Small intestine (tissue), 7 donors: ENCODE measurements at regions not wholly inside any gene's neighbourhood (a gene's known extent, or its start where the extent isn't known, plus 50 kb on each side); places are given as distances from the start of the nearest gene placed in this dataset.

Experiments
- DNase-seq, 2 donors: peaks; one replicate each; pipeline versions ENCODE4 v3.0.0 to v3.0.0-alpha.2; 2013
- FAIRE-seq: peaks from 2 replicates; lab custom pipeline; 2012; peaks lifted over from hg19 to GRCh38; lab: Jason Lieb, UNC
- H3K27ac ChIP-seq, 3 donors: one replicate each; pipeline ENCODE4 v1.5.1; 2013; ENCODE audit warnings: low read length in 2 of 3, mild to moderate bottlenecking in 2 of 3, control low read depth in 1 of 3, inconsistent platforms in 1 of 3, low read depth in 1 of 3, moderate library complexity in 1 of 3
- H3K27me3 ChIP-seq, 3 donors: one replicate each; pipeline ENCODE4 v1.6.1; 2013; ENCODE audit warnings: low read length in 3 of 3, inconsistent platforms in 1 of 3; ENCODE audit not compliant: control insufficient read depth in 3 of 3, insufficient read depth in 3 of 3
- H3K36me3 ChIP-seq, 3 donors: one replicate each; pipeline ENCODE4 v1.6.1; 2013; ENCODE audit warnings: low read length in 3 of 3, inconsistent platforms in 1 of 3, low read depth in 1 of 3, mild to moderate bottlenecking in 1 of 3, moderate library complexity in 1 of 3; ENCODE audit not compliant: control insufficient read depth in 3 of 3, insufficient read depth in 2 of 3
- H3K4me1 ChIP-seq, 3 donors: one replicate each; pipeline ENCODE4 v1.6.1; 2013; ENCODE audit warnings: low read length in 2 of 3, inconsistent platforms in 1 of 3, low read depth in 1 of 3, mild to moderate bottlenecking in 1 of 3, moderate library complexity in 1 of 3; ENCODE audit not compliant: control insufficient read depth in 3 of 3, insufficient read depth in 2 of 3
- H3K4me3 ChIP-seq, 3 donors: one replicate each; pipeline ENCODE4 v1.5.1; 2013; ENCODE audit warnings: low read length in 3 of 3, control low read depth in 1 of 3, inconsistent platforms in 1 of 3, low read depth in 1 of 3, mild to moderate bottlenecking in 1 of 3, moderate library complexity in 1 of 3
- H3K9me3 ChIP-seq, 2 donors: one replicate each; pipeline ENCODE4 v1.6.1; 2013; ENCODE audit warnings: low read depth in 1 of 2, low read length in 1 of 2; ENCODE audit not compliant: control insufficient read depth in 2 of 2, insufficient read depth in 1 of 2
- WGBS, 3 donors: extraction: QIAGEN DNeasy Blood & Tissue Kit; methylation state at CpG; one replicate each; pipeline ENCODE4 v1.1.7; 2013; 5-methylcytosine and 5-hydroxymethylcytosine counted together
- donor health status: healthy with polysubstance abuse.
- donor health status: control.
- donor health status: control.
- donor health status: Bipolar disorder and iron deficiency.
- donor health status: healthy.

DNA sequence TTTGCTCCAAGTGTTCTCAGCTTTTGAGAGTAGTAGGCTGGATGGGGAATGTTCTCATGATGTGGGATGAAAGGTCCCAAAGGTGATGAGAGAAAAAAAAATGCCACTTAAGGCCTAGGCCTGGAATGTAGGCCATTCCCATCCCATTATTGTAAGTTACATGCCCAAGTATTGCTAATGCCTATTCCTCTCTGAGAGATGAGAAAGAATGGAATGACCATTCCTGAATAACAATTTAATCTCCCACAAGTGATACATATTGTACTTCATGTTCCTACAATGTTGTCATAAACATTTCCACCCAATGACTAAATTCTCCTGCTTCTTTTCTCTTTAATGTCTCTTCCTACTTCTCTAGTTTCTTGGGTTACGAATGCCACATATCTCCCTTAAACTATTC is 102.8 kb upstream of the KCNJ16 start:
- H3K36me3 ChIP-seq: no peaks in the 10 kb centered on the region
- WGBS, 3 donors: 92 to 97% (median 92%) methylated on average over 1 of the region's 1 CpG
- H3K27me3 ChIP-seq: peaks cover 0 to 2% (median 0%) of the 10 kb centered on the region in 3 donors
- H3K4me3 ChIP-seq: no peak overlapping the region
- DNase-seq: no peak
- H3K27ac ChIP-seq: no peak overlapping the region
- H3K4me1 ChIP-seq: no peaks in the 10 kb centered on the region
- FAIRE-seq: no peak
- H3K9me3 ChIP-seq: peaks cover 1 to 6% of the 10 kb centered on the region in 2 donors

DNA sequence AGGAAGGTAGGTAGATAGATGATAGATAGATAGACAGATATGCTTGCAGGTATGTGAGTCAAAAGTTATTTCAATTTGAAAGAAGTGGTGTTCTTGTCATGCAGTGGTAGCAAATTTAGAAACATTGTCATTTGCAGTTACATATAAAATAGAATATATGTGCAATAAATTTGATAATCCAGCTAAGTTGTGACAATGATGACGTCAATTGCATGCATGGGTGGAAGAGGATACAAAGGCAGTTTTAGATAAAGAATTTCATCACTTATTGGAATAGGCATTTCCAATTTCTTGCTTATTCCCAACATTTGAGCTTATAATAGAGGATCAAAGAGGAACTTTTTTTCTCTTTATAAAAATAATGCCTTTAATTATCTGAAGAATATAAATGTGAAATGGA is 99.2 kb upstream of the KCNJ16 start:
- 85 to 90% (median 89%) methylated on average over 1 of the region's 1 CpG for WGBS, 3 donors
- no peak for FAIRE-seq
- no peak overlapping the region for H3K27ac ChIP-seq
- no peaks in the 10 kb centered on the region for H3K36me3 ChIP-seq
- DNase-seq: no peak
- H3K4me3 ChIP-seq: no peak overlapping the region
- H3K27me3 ChIP-seq: peaks cover 0 to 2% (median 0%) of the 10 kb centered on the region in 3 donors
- H3K4me1 ChIP-seq: no peaks in the 10 kb centered on the region
- H3K9me3 ChIP-seq: peaks cover 1 to 6% of the 10 kb centered on the region in 2 donors

DNA sequence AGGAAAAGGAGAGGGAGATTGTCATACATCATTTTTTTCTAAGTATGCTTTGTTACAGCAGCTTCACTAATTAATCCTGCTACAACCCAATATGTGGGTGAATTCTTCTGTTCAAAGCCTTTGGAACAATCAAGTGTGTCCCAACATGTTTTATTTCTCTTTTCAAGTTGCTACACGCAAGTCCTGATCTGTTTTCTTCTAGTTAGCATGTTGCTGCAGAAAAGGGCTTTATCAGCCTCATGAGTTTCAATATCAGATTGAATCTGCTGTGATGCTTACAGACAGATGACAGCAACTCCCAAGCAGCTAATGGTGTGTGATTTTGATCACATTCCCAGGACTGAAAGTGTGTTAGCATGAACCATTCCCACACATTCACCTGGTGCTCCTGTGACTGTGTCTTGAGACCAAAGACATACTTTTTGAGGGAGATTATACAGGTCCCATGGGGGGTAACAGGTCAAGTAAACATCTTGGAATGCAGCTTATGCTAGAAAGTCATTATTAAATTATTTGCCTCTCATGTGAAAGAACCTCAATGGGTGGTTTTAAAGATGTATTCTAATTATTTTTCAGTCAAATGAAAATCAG is 96.9 kb upstream of the KCNJ16 start:
- no peak for FAIRE-seq
- no peak for DNase-seq
- Histone ChIP-seq H3K4me1 (no peaks in the 10 kb centered on the region), H3K4me3 (no peak overlapping the region), H3K27me3 (peaks cover 0 to 2% (median 0%) of the 10 kb centered on the region in 3 donors), H3K36me3 (no peaks in the 10 kb centered on the region), H3K27ac (no peak overlapping the region), H3K9me3 (peaks cover 1 to 6% of the 10 kb centered on the region in 2 donors)
- 81 to 90% (median 86%) methylated on average over 1 of the region's 1 CpG for WGBS, 3 donors

DNA sequence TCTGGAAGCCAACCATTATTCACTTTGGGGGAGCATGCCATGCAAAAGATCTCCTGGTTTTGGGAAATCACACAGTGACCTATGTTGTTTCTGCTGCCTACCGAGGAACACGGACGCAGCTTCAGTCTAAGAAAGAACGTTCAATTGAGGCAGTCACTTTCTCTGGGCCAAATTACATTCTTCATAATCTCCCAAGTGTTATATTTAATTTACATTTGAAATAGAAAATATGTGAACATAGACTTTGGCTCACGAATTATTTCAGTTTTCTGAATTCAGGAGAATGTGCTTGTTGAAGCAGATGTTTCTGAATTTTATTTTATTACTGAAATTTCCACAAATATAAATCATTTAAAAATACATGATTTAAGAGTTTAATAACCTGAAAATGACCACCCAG is 93.6 kb upstream of the KCNJ16 start:
- Histone ChIP-seq H3K36me3 (no peaks in the 10 kb centered on the region), H3K4me3 (no peak overlapping the region), H3K27ac (no peak overlapping the region), H3K4me1 (no peaks in the 10 kb centered on the region), H3K9me3 (no peaks in the 10 kb centered on the region), H3K27me3 (peaks cover 0 to 2% (median 0%) of the 10 kb centered on the region in 3 donors)
- 82 to 85% (median 84%) methylated on average over 5 of the region's 5 CpGs for WGBS, 3 donors
- FAIRE-seq: no peak
- no peak for DNase-seq

DNA sequence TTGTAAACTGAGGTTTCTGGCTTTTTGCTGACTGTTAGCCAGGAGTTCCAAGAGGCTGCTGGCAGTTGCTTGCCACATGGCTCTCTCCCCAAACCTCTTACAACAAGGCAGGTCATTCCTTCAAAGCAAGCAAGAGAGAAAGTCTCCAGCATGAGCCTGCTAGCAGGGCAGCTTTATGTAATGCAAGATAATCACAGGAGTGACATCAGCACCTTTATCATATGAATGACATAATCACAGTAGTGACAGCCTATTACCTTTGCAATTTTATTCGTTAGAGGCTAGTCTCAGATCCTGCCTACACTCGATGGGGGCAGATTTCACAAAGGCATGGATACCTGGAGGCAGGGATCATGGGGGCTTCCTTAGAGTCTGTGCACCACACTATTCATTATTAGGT is 79.5 kb upstream of the KCNJ16 start:
- peaks cover 0 to 7% (median 0%) of the 10 kb centered on the region in 3 donors for H3K4me1 ChIP-seq
- H3K27ac ChIP-seq: no peak overlapping the region
- FAIRE-seq (no peak), DNase-seq (no peak)
- no peak overlapping the region for H3K4me3 ChIP-seq
- no peaks in the 10 kb centered on the region for H3K27me3 ChIP-seq
- H3K36me3 ChIP-seq: no peaks in the 10 kb centered on the region
- H3K9me3 ChIP-seq: peaks cover 0 to 13% of the 10 kb centered on the region in 2 donors
- 81 to 85% (median 82%) methylated on average over 2 of the region's 2 CpGs for WGBS, 3 donors

DNA sequence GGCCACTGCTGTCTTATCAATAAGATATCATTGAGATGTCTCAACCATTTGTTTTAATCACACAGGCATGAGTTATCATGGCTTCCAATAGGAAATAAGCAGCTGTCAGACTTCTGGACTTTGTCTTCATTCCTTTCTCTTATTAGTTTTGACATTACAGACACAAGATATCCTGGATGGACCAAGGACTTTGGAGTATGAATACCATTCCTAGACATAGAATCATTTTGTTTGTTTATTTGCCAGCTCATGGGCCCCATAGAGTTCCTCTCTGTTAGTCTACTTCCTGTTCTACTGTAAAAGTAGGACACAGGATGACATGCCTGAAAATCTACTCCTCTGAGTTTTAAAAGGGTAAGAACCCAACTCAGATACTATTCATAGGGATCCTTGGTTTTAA is 77.7 kb upstream of the KCNJ16 start:
- H3K9me3 ChIP-seq: peaks cover 0 to 13% of the 10 kb centered on the region in 2 donors
- H3K27me3 ChIP-seq: no peaks in the 10 kb centered on the region
- DNase-seq: peak; percentile 60 to 83
- H3K27ac ChIP-seq: no peak overlapping the region
- H3K4me3 ChIP-seq: no peak overlapping the region
- no peak for FAIRE-seq
- peaks cover 0 to 7% (median 0%) of the 10 kb centered on the region in 3 donors for H3K4me1 ChIP-seq
- H3K36me3 ChIP-seq: no peaks in the 10 kb centered on the region

DNA sequence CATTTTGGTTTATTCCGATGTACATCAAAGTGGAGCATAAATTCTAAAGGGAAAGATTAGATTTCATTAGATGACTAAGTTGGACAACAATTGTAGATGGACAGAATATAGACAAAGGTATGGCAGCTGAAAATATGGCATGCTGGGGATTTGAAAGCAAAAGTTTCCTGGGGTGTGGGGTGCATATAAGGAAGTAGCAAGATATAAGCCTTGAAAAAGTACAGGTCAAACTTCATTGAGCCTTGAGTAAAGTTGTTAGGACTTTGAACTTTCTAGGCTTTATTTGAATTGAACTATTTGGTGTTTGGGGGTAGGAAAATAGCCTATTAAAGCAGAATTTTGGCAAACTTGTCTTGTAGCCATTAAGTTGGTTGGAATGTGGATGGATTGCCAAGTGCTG is 75.8 kb upstream of the KCNJ16 start:
- H3K36me3 ChIP-seq: no peaks in the 10 kb centered on the region
- DNase-seq (peak; percentile 28 to 65), FAIRE-seq (no peak)
- H3K4me1 ChIP-seq: peaks cover 0 to 7% (median 0%) of the 10 kb centered on the region in 3 donors
- 76 to 85% (median 82%) methylated on average over 1 of the region's 1 CpG for WGBS, 3 donors
- no peaks in the 10 kb centered on the region for H3K27me3 ChIP-seq
- no peak overlapping the region for H3K27ac ChIP-seq
- H3K9me3 ChIP-seq: peaks cover 0 to 13% of the 10 kb centered on the region in 2 donors
- H3K4me3 ChIP-seq: no peak overlapping the region

DNA sequence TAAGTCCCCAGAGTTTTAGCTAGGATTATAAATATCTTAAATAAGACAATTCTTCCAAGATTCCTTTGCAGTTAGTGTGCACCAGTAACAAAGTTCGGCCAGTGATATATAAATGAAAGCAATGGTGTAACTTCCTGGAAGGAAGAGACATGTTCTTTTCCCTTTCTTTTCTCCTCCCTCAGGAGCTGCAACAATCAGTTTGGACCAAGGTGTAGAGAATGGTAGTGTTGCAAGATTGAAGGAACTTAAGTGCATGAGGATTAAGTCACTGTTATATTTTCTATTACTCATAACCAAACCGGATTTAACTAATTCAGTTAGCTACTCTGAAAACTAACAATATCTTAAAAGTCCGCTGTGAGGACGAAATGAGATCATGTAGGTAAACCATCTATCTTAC is 68.9 kb upstream of the KCNJ16 start:
- Histone ChIP-seq H3K4me3 (no peak overlapping the region), H3K9me3 (no peaks in the 10 kb centered on the region), H3K27me3 (no peaks in the 10 kb centered on the region), H3K4me1 (no peaks in the 10 kb centered on the region), H3K27ac (no peak overlapping the region), H3K36me3 (no peaks in the 10 kb centered on the region)
- WGBS, 3 donors: 81 to 85% (median 83%) methylated on average over 4 of the region's 4 CpGs
- DNase-seq (no peak), FAIRE-seq (no peak)

DNA sequence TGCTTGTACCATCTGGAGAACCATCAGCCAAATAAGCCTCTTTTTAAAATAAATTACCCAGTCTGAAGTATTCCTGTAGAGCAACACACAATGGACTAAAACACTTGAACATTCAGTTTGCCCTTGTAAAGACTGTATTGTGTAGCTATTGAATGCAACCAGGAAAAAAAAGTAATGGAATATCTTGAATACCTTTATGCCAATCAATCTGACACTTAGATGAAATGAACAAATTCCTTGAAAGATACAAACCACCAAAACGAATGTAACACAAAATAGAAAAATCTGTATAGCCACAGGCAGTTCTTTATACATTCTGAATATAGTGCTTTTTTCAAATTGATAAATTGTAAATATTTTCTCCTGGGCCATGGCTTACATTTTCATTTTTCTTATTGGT is 63.3 kb upstream of the KCNJ16 start:
- Histone ChIP-seq H3K4me3 (no peak overlapping the region), H3K36me3 (no peaks in the 10 kb centered on the region), H3K27ac (no peak overlapping the region), H3K9me3 (no peaks in the 10 kb centered on the region), H3K27me3 (no peaks in the 10 kb centered on the region), H3K4me1 (no peaks in the 10 kb centered on the region)
- no peak for DNase-seq
- no peak for FAIRE-seq
- WGBS, 3 donors: 57 to 76% (median 76%) methylated on average over 1 of the region's 1 CpG
